HG02973 (cell line): ENCODE measurements at regions not wholly inside any gene's neighbourhood (a gene's known extent, or its start where the extent isn't known, plus 50 kb on each side); places are given as distances from the start of the nearest gene placed in this dataset.

Experiments used
- ATAC-seq: cut with Tn5 transposase; IDR thresholded peaks from one replicate; pipeline ENCODE4 v1.9.1; 2021; ENCODE audit warnings: moderate library complexity; ENCODE audit not compliant: unreplicated experiment

- ATAC-seq: no peak
Measured at GRCh38 chr9:1320607-1321195, 270.5 kb downstream of the DMRT2 start.

GRCh38 chr9:1327467-1327866 lies 277.3 kb downstream of the DMRT2 start:
- no peak for ATAC-seq

- no peak for ATAC-seq
Measured at GRCh38 chr9:1328341-1328740, 278.2 kb downstream of the DMRT2 start.

GRCh38 chr9:1331546-1332038 lies 281.4 kb downstream of the DMRT2 start:
- ATAC-seq: no peak

GRCh38 chr9:1332156-1332555 lies 282.0 kb downstream of the DMRT2 start:
- ATAC-seq: no peak

- no peak for ATAC-seq
Measured at GRCh38 chr9:1335174-1335573, 285.0 kb downstream of the DMRT2 start.

- no peak for ATAC-seq
Measured at GRCh38 chr9:1337169-1337568, 287.0 kb downstream of the DMRT2 start.

GRCh38 chr9:1340390-1340789 lies 290.2 kb downstream of the DMRT2 start:
- ATAC-seq: no peak

GRCh38 chr9:1353291-1353690 lies 303.1 kb downstream of the DMRT2 start:
- no peak for ATAC-seq

GRCh38 chr9:1354086-1354485 lies 303.9 kb downstream of the DMRT2 start:
- no peak for ATAC-seq

- no peak for ATAC-seq
Measured at GRCh38 chr9:1354606-1355005, 304.4 kb downstream of the DMRT2 start.

- no peak for ATAC-seq
Measured at GRCh38 chr9:1355656-1356055, 305.5 kb downstream of the DMRT2 start.

- ATAC-seq: no peak
Measured at GRCh38 chr9:1362845-1363244, 312.7 kb downstream of the DMRT2 start.

- no peak for ATAC-seq
Measured at GRCh38 chr9:1366276-1366675, 316.1 kb downstream of the DMRT2 start.

- ATAC-seq: no peak
Measured at GRCh38 chr9:1369297-1369696, 319.1 kb downstream of the DMRT2 start.

GRCh38 chr9:1373445-1373844 lies 323.3 kb downstream of the DMRT2 start:
- no peak for ATAC-seq

- ATAC-seq: no peak
Measured at GRCh38 chr9:1383899-1384455, 333.8 kb downstream of the DMRT2 start.

- ATAC-seq: no peak
Measured at GRCh38 chr9:1384816-1385215, 334.7 kb downstream of the DMRT2 start.

- no peak for ATAC-seq
Measured at GRCh38 chr9:1386420-1386819, 336.3 kb downstream of the DMRT2 start.

GRCh38 chr9:1388216-1388615 lies 338.1 kb downstream of the DMRT2 start:
- no peak for ATAC-seq

GRCh38 chr9:1400983-1401382 lies 350.8 kb downstream of the DMRT2 start:
- ATAC-seq: no peak

- no peak for ATAC-seq
Measured at GRCh38 chr9:1404940-1405339, 354.8 kb downstream of the DMRT2 start.

- no peak for ATAC-seq
Measured at GRCh38 chr9:1411826-1412225, 361.7 kb downstream of the DMRT2 start.
